K562 (cell line): ENCODE measurements at regions not wholly inside any gene's neighbourhood (a gene's known extent, or its start where the extent isn't known, plus 50 kb on each side); places are given as distances from the start of the nearest gene placed in this dataset.

Source experiments
- DACH1 ChIP-seq: fragments of 450-650 bp; IDR thresholded peaks from 2 replicates; pipeline ENCODE4 v1.6.1; 2018; ENCODE audit not compliant: partially characterized antibody
- GABPA ChIP-seq: fragments of 200-800 bp; sonication (Bioruptor generic); conservative IDR thresholded peaks from 2 replicates; pipeline ENCODE4 v1.6.1; 2016; ENCODE audit warnings: low read depth, missing genetic modification characterization, missing compliant biosample characterization
- JUNB ChIP-seq: fragments of 450-650 bp; formaldehyde crosslinking; conservative IDR thresholded peaks from 2 replicates; pipeline ENCODE4 v1.4.0; 2020; ENCODE audit warnings: mild to moderate bottlenecking
- MAZ ChIP-seq, 2 experiments: fragments of 450-650 bp in 1 of 2; sonication (generic) in 1 of 2; formaldehyde crosslinking; IDR thresholded peaks in 1 of 2; conservative IDR thresholded peaks in 1 of 2; 2 replicates each; pipeline versions ENCODE4 v1.4.0 to v1.5.0; 2020; ENCODE audit warnings: mild to moderate bottlenecking in 1 of 2, missing genetic modification reagents in 1 of 2
- MBD2 ChIP-seq: sonication (generic); IDR thresholded peaks from 2 replicates; pipeline ENCODE4 v1.6.1; 2016; ENCODE audit warnings: low read depth, borderline replicate concordance
- NR4A1 ChIP-seq, 2 experiments: fragments of 250-450 bp in 1 of 2; fragments of 450-650 bp in 1 of 2; sonication (Bioruptor Pico) in 1 of 2; IDR thresholded peaks; 2 replicates each; pipeline versions ENCODE4 v1.4.0 to v1.6.1; 2016 to 2020; ENCODE audit warnings: mild to moderate bottlenecking in 2 of 2, missing compliant biosample characterization in 1 of 2, missing genetic modification characterization in 1 of 2, moderate library complexity in 1 of 2
- POLR2H ChIP-seq: IDR thresholded peaks from 2 replicates; pipeline ENCODE4 v1.6.1; 2016; ENCODE audit warnings: missing genetic modification characterization, low read depth, mild to moderate bottlenecking, control low read depth, missing compliant biosample characterization, moderate library complexity
- TEAD2 ChIP-seq: fragments of 450-650 bp; IDR thresholded peaks from 2 replicates; pipeline ENCODE4 v1.6.1; 2016; ENCODE audit warnings: missing genetic modification characterization, control low read depth, missing compliant biosample characterization
- THRB ChIP-seq: fragments of 450-650 bp; formaldehyde crosslinking; conservative IDR thresholded peaks from 2 replicates; pipeline ENCODE4 v1.4.0; 2022; ENCODE audit warnings: mild to moderate bottlenecking, missing genetic modification characterization
- USF1 ChIP-seq: sonication (generic); formaldehyde crosslinking; IDR thresholded peaks from 2 replicates; pipeline ENCODE4 v1.9.0; 2022; ENCODE audit warnings: mild to moderate bottlenecking, missing genetic modification reagents
- ZNF445 ChIP-seq: fragments of 250-450 bp; sonication (Bioruptor Pico); IDR thresholded peaks from 2 replicates; pipeline ENCODE4 v1.4.0; 2020; ENCODE audit warnings: low read depth, mild to moderate bottlenecking, moderate library complexity
- ZNF584 ChIP-seq: fragments of 200-800 bp; sonication (Bioruptor generic); IDR thresholded peaks from 2 replicates; pipeline ENCODE4 v1.6.1; 2016; ENCODE audit warnings: low read depth, mild to moderate bottlenecking, missing genetic modification characterization, missing compliant biosample characterization
- TF ChIP-seq, protein P1 (sequence below): fragments of 250-450 bp; sonication (Bioruptor Pico); IDR thresholded peaks from 2 replicates; pipeline ENCODE4 v1.4.0; 2020; ENCODE audit warnings: mild to moderate bottlenecking, moderate library complexity, borderline replicate concordance
- TF ChIP-seq, protein P2 (sequence below): fragments of 450-650 bp; conservative IDR thresholded peaks from 2 replicates; pipeline ENCODE4 v1.6.1; 2016; ENCODE audit warnings: missing genetic modification characterization, low read depth, mild to moderate bottlenecking, missing compliant biosample characterization, moderate library complexity
- TF ChIP-seq, protein P3 (sequence below): sonication (generic); formaldehyde crosslinking; IDR thresholded peaks from 2 replicates; pipeline ENCODE4 v1.8.0; 2022; ENCODE audit warnings: mild to moderate bottlenecking, low read depth, missing genetic modification reagents
- TF ChIP-seq, protein P4 (sequence below): fragments of 250-450 bp; sonication (Bioruptor Pico); IDR thresholded peaks from 2 replicates; pipeline ENCODE4 v1.4.0; 2020; ENCODE audit warnings: borderline replicate concordance

DNA sequence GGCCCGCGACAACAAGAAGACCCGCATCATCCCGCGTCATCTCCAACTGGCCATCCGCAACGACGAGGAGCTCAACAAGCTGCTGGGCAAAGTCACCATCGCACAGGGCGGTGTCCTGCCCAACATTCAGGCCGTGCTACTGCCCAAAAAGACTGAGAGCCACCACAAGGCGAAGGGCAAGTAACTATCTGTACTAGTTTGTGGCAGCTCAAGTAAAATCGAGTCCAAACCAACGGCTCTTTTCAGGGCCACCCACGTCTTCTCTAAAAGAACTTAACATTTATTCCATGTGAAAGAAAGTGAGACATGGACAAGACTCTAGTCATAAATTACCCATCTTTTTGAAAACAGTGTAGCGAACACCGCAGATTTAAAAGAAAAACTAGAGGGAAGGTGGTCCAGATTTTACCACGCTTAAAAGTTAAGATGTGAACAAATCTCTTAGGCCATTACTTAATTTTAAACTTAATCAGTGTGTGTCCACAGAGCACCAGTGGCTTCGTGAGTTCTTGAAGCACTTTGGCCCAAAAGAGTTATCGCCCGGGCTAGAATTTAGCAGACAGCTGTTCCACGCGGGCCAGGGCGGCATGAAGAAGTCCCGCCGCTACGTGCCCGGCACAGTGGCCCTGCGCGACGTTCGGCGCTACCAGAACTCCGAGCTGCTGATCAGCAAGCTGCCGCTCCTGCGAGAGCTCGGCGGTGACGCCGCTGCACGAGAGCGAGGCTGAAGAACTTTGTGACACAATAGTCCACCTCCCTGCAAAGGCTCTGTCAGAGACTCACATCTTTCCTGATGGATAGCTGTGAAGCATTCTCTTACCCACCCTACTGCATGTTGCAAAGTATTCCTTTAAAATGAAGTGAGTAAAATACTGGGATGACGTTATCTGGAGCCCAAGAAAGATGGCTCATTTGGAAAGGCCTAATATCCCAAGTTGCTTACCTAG lies 113.9 kb upstream of the PRSS16 start (continued):
- TF ChIP-seq MAZ (CRISPR knock-in tag; conservative IDR thresholded peaks at IDR 0.05 in 1 of 2, IDR thresholded peaks at IDR 0.05 in 1 of 2), result peak; percentile 24 to 92; a peak in 2 of 4 replicates
- no peak; the same call in 1 of the 2 replicates for TF ChIP-seq GABPA (tag)
- TF ChIP-seq, protein P1, sequence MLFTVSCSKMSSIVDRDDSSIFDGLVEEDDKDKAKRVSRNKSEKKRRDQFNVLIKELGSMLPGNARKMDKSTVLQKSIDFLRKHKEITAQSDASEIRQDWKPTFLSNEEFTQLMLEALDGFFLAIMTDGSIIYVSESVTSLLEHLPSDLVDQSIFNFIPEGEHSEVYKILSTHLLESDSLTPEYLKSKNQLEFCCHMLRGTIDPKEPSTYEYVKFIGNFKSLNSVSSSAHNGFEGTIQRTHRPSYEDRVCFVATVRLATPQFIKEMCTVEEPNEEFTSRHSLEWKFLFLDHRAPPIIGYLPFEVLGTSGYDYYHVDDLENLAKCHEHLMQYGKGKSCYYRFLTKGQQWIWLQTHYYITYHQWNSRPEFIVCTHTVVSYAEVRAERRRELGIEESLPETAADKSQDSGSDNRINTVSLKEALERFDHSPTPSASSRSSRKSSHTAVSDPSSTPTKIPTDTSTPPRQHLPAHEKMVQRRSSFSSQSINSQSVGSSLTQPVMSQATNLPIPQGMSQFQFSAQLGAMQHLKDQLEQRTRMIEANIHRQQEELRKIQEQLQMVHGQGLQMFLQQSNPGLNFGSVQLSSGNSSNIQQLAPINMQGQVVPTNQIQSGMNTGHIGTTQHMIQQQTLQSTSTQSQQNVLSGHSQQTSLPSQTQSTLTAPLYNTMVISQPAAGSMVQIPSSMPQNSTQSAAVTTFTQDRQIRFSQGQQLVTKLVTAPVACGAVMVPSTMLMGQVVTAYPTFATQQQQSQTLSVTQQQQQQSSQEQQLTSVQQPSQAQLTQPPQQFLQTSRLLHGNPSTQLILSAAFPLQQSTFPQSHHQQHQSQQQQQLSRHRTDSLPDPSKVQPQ (CRISPR knock-in tag), result no peak
- no peak for TF ChIP-seq DACH1
- TF ChIP-seq NR4A1 (CRISPR knock-in tag; IDR thresholded peaks at IDR 0.05), result peak; percentile 94
- TF ChIP-seq NR4A1 (tag; IDR thresholded peaks at IDR 0.05), result no peak
- 0 out of 2 replicates have a peak, but pooled peaks have one; percentile 88 for TF ChIP-seq POLR2H
- peak; percentile 98 for TF ChIP-seq THRB
- TF ChIP-seq JUNB (CRISPR knock-in tag), result no peak
- TF ChIP-seq, protein P2, sequence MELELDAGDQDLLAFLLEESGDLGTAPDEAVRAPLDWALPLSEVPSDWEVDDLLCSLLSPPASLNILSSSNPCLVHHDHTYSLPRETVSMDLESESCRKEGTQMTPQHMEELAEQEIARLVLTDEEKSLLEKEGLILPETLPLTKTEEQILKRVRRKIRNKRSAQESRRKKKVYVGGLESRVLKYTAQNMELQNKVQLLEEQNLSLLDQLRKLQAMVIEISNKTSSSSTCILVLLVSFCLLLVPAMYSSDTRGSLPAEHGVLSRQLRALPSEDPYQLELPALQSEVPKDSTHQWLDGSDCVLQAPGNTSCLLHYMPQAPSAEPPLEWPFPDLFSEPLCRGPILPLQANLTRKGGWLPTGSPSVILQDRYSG, result 0 out of 2 replicates have a peak, but pooled peaks have one; percentile 46
- TF ChIP-seq, protein P3, sequence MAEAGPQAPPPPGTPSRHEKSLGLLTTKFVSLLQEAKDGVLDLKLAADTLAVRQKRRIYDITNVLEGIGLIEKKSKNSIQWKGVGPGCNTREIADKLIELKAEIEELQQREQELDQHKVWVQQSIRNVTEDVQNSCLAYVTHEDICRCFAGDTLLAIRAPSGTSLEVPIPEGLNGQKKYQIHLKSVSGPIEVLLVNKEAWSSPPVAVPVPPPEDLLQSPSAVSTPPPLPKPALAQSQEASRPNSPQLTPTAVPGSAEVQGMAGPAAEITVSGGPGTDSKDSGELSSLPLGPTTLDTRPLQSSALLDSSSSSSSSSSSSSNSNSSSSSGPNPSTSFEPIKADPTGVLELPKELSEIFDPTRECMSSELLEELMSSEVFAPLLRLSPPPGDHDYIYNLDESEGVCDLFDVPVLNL (CRISPR knock-in tag), result peak; percentile 90
- no peak for TF ChIP-seq TEAD2
- TF ChIP-seq ZNF445 (CRISPR knock-in tag), result peak; percentile 91
- no peak; the same call in 1 of the 2 replicates for TF ChIP-seq USF1 (CRISPR knock-in tag)
- TF ChIP-seq, protein P4, sequence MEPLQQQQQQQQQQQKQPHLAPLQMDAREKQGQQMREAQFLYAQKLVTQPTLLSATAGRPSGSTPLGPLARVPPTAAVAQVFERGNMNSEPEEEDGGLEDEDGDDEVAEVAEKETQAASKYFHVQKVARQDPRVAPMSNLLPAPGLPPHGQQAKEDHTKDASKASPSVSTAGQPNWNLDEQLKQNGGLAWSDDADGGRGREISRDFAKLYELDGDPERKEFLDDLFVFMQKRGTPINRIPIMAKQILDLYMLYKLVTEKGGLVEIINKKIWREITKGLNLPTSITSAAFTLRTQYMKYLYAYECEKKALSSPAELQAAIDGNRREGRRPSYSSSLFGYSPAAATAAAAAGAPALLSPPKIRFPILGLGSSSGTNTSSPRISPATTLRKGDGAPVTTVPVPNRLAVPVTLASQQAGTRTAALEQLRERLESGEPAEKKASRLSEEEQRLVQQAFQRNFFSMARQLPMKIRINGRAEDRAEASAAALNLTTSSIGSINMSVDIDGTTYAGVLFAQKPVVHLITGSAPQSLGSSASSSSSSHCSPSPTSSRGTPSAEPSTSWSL, result no peak
- TF ChIP-seq MBD2, result peak; percentile 35
- TF ChIP-seq ZNF584 (CRISPR knock-in tag), result no peak; the same call in 1 of the 2 replicates
